ENCODE measurements at regions not wholly inside any gene's neighbourhood (a gene's known extent, or its start where the extent isn't known, plus 50 kb on each side); places are given as distances from the start of the nearest gene placed in this dataset.

DNA sequence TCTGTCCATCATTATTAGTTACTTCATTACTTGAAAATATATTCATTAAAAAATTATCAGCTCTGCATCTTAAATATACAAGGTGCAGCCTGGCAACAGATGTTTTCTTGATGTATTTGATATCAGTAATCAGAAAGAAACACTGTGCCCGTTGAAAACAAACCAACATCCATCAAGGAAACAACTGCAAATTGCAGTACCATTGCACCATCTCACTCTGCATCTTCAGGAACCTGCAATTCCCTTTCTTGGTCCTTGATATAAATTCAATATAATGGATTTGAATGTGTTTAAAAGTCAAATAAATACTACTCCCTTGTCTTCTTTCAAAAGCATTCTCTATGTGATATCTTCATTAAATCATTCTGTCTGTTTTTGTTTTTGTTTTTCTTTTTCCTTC, 1131.2 kb downstream of the FAM181B start:
- Mint-ChIP-seq H3K4me1 (peaks cover 28% of the 10 kb centered on the region), H3K4me3 (no peak overlapping the region), H3K9me3 (no peaks in the 10 kb centered on the region), H3K27me3 (ENCODE audit: insufficient read depth) (no peaks in the 10 kb centered on the region), H3K27ac (no peak overlapping the region), H3K36me3 (ENCODE audit: low read depth) (no peaks in the 10 kb centered on the region)
- H3K27ac ChIP-seq (ENCODE audit: low read depth, low read length) = no peak overlapping the region
- no peaks in the 10 kb centered on the region for H3K36me3 ChIP-seq (ENCODE audit: control insufficient read depth, insufficient read depth, low read length)
- no peaks in the 10 kb centered on the region for H3K4me1 ChIP-seq (ENCODE audit: control insufficient read depth, insufficient read depth, low read length)
- no peak overlapping the region for H3K4me3 ChIP-seq (ENCODE audit: low read length)
- H3K9ac ChIP-seq (ENCODE audit: extremely low read depth, low read length, poor library complexity, severe bottlenecking) = no peak overlapping the region
- WGBS, 2 experiments (ENCODE audit: insufficient coverage in 1 of 2, insufficient read length in 1 of 2) = 63% methylated on average over 1 of the region's 1 CpG; no CpG with 5 or more reads in 1 of the 2 experiments
- no peaks in the 10 kb centered on the region for H3K9me3 ChIP-seq (ENCODE audit: control insufficient read depth, low read length)
- DNase-seq = no peak
- TF ChIP-seq, protein P1, sequence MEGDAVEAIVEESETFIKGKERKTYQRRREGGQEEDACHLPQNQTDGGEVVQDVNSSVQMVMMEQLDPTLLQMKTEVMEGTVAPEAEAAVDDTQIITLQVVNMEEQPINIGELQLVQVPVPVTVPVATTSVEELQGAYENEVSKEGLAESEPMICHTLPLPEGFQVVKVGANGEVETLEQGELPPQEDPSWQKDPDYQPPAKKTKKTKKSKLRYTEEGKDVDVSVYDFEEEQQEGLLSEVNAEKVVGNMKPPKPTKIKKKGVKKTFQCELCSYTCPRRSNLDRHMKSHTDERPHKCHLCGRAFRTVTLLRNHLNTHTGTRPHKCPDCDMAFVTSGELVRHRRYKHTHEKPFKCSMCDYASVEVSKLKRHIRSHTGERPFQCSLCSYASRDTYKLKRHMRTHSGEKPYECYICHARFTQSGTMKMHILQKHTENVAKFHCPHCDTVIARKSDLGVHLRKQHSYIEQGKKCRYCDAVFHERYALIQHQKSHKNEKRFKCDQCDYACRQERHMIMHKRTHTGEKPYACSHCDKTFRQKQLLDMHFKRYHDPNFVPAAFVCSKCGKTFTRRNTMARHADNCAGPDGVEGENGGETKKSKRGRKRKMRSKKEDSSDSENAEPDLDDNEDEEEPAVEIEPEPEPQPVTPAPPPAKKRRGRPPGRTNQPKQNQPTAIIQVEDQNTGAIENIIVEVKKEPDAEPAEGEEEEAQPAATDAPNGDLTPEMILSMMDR (conservative IDR thresholded peaks at IDR 0.05) = no peak
- no peaks in the 10 kb centered on the region for H3K27me3 ChIP-seq (ENCODE audit: control insufficient read depth, insufficient read depth, low read length, poor library complexity, severe bottlenecking)

DNA sequence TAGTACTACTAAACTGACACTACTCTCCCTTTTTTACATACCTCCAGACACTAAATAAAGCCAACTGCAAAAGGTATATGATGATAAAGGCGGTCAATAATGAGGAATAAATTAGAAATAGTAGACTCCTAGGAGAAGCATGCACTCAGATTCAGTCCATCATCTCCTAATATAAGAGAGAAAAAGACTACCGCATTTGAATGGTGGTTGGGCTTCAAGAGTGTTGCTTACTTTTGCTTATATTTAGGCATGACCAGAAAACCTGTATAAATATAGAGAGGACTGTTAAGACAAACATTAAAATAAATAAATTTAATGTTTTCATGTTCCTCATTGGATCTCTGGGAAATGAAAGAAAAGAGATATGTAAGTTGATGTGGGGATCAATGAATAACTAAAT, 1137.0 kb downstream of the FAM181B start:
- Mint-ChIP-seq H3K4me3 (no peak overlapping the region), H3K4me1 (peaks cover 8% of the 10 kb centered on the region)
- TF ChIP-seq, protein P1 (conservative IDR thresholded peaks at IDR 0.05) = no peak

DNA sequence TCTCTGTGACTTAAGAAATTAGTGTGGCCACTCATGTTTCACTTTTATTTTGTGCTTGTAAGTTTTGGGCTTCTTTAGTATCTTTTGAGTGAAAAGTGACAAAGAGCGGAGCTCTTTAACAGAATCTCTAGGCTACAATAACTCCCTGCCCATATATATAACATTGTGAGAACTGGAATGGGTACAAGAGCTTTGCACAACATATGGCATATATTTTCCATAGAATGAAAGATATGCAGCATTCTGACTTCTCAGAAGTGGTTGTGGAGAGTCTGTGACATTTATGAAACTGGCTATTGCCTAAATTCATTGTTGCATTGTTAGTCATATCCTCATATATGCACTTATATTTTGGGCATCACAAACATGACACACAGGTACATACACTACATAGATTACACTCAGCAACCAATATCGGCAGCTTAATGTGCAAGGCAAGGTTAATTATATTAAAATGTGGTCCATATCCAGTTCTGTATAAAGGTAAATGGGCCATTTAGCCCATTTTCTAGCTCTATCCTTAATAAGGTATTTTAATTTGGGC, 1148.2 kb downstream of the FAM181B start:
- H3K36me3 ChIP-seq (ENCODE audit: control insufficient read depth, insufficient read depth, low read length) = no peaks in the 10 kb centered on the region
- H3K4me3 Mint-ChIP-seq = no peak overlapping the region
- no peaks in the 10 kb centered on the region for H3K4me1 Mint-ChIP-seq
- H3K4me3 ChIP-seq (ENCODE audit: low read length) = no peak overlapping the region
- no peaks in the 10 kb centered on the region for H3K36me3 Mint-ChIP-seq (ENCODE audit: low read depth)
- H3K27ac ChIP-seq (ENCODE audit: low read depth, low read length) = no peak overlapping the region
- 83% methylated on average over 1 of the region's 2 CpGs; no CpG with 5 or more reads in 1 of the 2 experiments for WGBS, 2 experiments (ENCODE audit: insufficient coverage in 1 of 2, insufficient read length in 1 of 2)
- H3K27me3 Mint-ChIP-seq (ENCODE audit: insufficient read depth) = no peaks in the 10 kb centered on the region
- H3K9ac ChIP-seq (ENCODE audit: extremely low read depth, low read length, poor library complexity, severe bottlenecking) = no peak overlapping the region
- TF ChIP-seq, protein P1 (conservative IDR thresholded peaks at IDR 0.05) = no peak
- H3K4me1 ChIP-seq (ENCODE audit: control insufficient read depth, insufficient read depth, low read length) = no peaks in the 10 kb centered on the region
- no peak for DNase-seq
- H3K27ac Mint-ChIP-seq = no peak overlapping the region
- H3K9me3 Mint-ChIP-seq = no peaks in the 10 kb centered on the region
- no peaks in the 10 kb centered on the region for H3K9me3 ChIP-seq (ENCODE audit: control insufficient read depth, low read length)
- H3K27me3 ChIP-seq (ENCODE audit: control insufficient read depth, insufficient read depth, low read length, poor library complexity, severe bottlenecking) = no peaks in the 10 kb centered on the region

More for the DNA sequence above, 1137.0 kb downstream of the FAM181B start:
- no peaks in the 10 kb centered on the region for H3K36me3 Mint-ChIP-seq (ENCODE audit: low read depth)
- WGBS, 2 experiments (ENCODE audit: insufficient coverage in 1 of 2, insufficient read length in 1 of 2) = no CpG with 5 or more reads among the region's 2 CpGs
- H3K4me3 ChIP-seq (ENCODE audit: low read length) = no peak overlapping the region
- no peaks in the 10 kb centered on the region for H3K4me1 ChIP-seq (ENCODE audit: control insufficient read depth, insufficient read depth, low read length)
- no peak for DNase-seq
- no peak overlapping the region for H3K27ac Mint-ChIP-seq
- H3K27me3 ChIP-seq (ENCODE audit: control insufficient read depth, insufficient read depth, low read length, poor library complexity, severe bottlenecking) = no peaks in the 10 kb centered on the region
- H3K9me3 ChIP-seq (ENCODE audit: control insufficient read depth, low read length) = no peaks in the 10 kb centered on the region
- H3K27me3 Mint-ChIP-seq (ENCODE audit: insufficient read depth) = no peaks in the 10 kb centered on the region
- no peak overlapping the region for H3K27ac ChIP-seq (ENCODE audit: low read depth, low read length)
- H3K36me3 ChIP-seq (ENCODE audit: control insufficient read depth, insufficient read depth, low read length) = no peaks in the 10 kb centered on the region
- H3K9me3 Mint-ChIP-seq = no peaks in the 10 kb centered on the region
- H3K9ac ChIP-seq (ENCODE audit: extremely low read depth, low read length, poor library complexity, severe bottlenecking) = no peak overlapping the region

Measured in endodermal cell (in vitro differentiated cells).